Natural killer cell (primary cell): ENCODE measurements at regions not wholly inside any gene's neighbourhood (a gene's known extent, or its start where the extent isn't known, plus 50 kb on each side); places are given as distances from the start of the nearest gene placed in this dataset.

Experiments
- ATAC-seq, 3 donors: fragments of 150-1000 bp in 2 of 3; fragments of 200-7000 bp in 1 of 3; cut with Tn5 transposase; 1 replicate in 1 of 3; 2 replicates in 2 of 3; pipeline ENCODE4 v1.10.0; 2021; ENCODE audit warnings: mild to moderate bottlenecking in 2 of 3, moderate library complexity in 2 of 3
- DNase-seq, 2 donors: peaks; one replicate each; pipeline versions ENCODE4 v3.0.0 to v3.0.0-alpha.2; 2013 to 2021; ENCODE audit warnings: mixed read lengths in 1 of 2
- H3K27ac ChIP-seq: one replicate; pipeline ENCODE4 v1.5.1; 2013; ENCODE audit warnings: mild to moderate bottlenecking, low read length
- H3K27me3 ChIP-seq: one replicate; pipeline ENCODE4 v1.6.1; 2013; ENCODE audit warnings: low read length; ENCODE audit not compliant: control insufficient read depth, insufficient read depth
- H3K36me3 ChIP-seq: one replicate; pipeline ENCODE4 v1.6.1; 2013; ENCODE audit warnings: low read length; ENCODE audit not compliant: control insufficient read depth, insufficient read depth
- H3K4me1 ChIP-seq: one replicate; pipeline ENCODE4 v1.6.1; 2013; ENCODE audit warnings: low read length; ENCODE audit not compliant: control insufficient read depth, insufficient read depth
- H3K4me3 ChIP-seq: one replicate; pipeline ENCODE4 v1.5.1; 2013; ENCODE audit warnings: low read length
- H3K9me3 ChIP-seq: one replicate; pipeline ENCODE4 v1.6.1; 2013; ENCODE audit warnings: low read length; ENCODE audit not compliant: control insufficient read depth, insufficient read depth
- H3K27ac Mint-ChIP-seq, 2 donors: one replicate each; pipeline ENCODE4 v1.8.0; 2022; ENCODE audit warnings: mild to moderate bottlenecking in 2 of 2, mixed read lengths in 2 of 2, moderate library complexity in 1 of 2
- H3K27me3 Mint-ChIP-seq, 2 donors: one replicate each; pipeline ENCODE4 v1.8.0; 2022; ENCODE audit warnings: low read depth in 2 of 2, mixed read lengths in 2 of 2
- H3K36me3 Mint-ChIP-seq: one replicate; pipeline ENCODE4 v1.8.0; 2022; ENCODE audit warnings: mixed read lengths
- H3K4me1 Mint-ChIP-seq, 2 donors: one replicate each; pipeline ENCODE4 v1.8.0; 2022; ENCODE audit warnings: mixed read lengths in 2 of 2
- H3K4me3 Mint-ChIP-seq: one replicate; pipeline ENCODE4 v1.8.0; 2022; ENCODE audit warnings: mild to moderate bottlenecking, moderate library complexity, mixed read lengths
- H3K9me3 Mint-ChIP-seq, 2 donors: one replicate each; pipeline ENCODE4 v1.8.0; 2022; ENCODE audit warnings: mixed read lengths in 2 of 2
- CTCF ChIP-seq: fragments of 200-600 bp; IDR thresholded peaks from one replicate; pipeline ENCODE4 v1.8.0; 2022; ENCODE audit warnings: antibody characterized with exemption
- WGBS: methylation state at CpG from one replicate; pipeline ENCODE4 v1.1.7; 2013; ENCODE audit warnings: missing lambda C conversion rate; ENCODE audit not compliant: insufficient coverage; 5-methylcytosine and 5-hydroxymethylcytosine counted together
- intact Hi-C: fragments of 100-400 bp; cut with micrococcal nuclease; formaldehyde crosslinking; loops from one replicate; pipeline ENCODE4 v1.14.2; 2022

DNA sequence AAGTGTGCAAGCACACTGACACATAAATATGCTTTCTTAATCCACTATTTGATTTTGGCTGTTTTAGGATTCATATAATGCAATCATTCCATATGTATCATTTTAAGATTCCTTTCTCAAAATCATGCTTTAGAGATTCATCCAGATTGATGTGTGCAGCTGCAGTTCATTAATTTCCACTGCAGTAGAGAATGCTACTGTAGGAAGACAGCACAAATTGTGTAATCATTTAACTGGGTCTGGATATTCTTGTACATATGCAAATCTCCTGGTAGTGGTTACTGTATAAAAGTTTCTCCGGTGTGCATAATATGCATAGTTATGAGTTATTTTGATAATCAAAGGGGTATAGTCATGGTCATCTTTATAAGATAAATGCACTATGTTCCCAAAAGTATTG lies 502.5 kb upstream of the ACVR2A start:
- Histone ChIP-seq H3K9me3 (no peaks in the 10 kb centered on the region), H3K36me3 (no peaks in the 10 kb centered on the region), H3K4me1 (no peaks in the 10 kb centered on the region), H3K4me3 (no peak overlapping the region), H3K27me3 (no peaks in the 10 kb centered on the region), H3K27ac (no peak overlapping the region)
- H3K9me3 Mint-ChIP-seq: peaks cover 2 to 7% of the 10 kb centered on the region in 2 donors
- intact Hi-C loops: no loop called here
- no peak overlapping the region for H3K4me3 Mint-ChIP-seq
- no CpG with 5 or more reads among the region's 1 CpG for WGBS
- no peak overlapping the region for H3K27ac Mint-ChIP-seq
- no peak for TF ChIP-seq CTCF
- H3K27me3 Mint-ChIP-seq: peaks cover 0 to 7% of the 10 kb centered on the region in 2 donors
- H3K4me1 Mint-ChIP-seq: no peaks in the 10 kb centered on the region
- ATAC-seq: no peak
- H3K36me3 Mint-ChIP-seq: no peaks in the 10 kb centered on the region
- DNase-seq: no peak

DNA sequence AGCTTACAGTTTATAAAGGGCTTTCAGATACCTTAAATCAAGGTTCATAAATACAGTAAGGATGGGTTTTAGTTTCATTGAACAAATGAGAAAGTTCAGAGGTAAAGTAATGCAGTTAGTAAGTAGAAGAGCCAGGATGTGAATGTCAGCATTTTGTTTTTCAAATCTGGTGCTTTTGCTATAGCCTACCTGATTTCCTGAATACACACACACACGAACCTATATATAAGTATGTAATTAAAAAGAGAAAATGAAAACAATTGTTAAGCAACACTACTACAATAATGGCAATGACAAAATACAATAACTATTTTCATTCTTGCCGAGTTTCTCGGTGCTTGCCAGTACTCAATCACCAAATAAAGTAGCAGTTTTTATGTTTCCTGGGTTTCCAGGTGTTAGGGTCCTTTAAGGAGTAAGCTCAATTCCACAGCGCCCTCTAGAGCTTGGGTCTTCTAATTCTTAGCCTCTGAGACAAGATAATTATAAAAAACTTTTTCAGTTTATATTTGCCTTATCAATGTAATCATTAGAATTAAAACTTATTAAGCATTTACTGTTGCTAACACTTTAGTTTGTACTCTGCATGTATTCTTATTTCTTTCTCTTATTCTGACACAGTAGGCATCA lies 512.9 kb upstream of the ACVR2A start:
- Histone ChIP-seq H3K27ac (no peak overlapping the region), H3K9me3 (no peaks in the 10 kb centered on the region), H3K4me3 (no peak overlapping the region), H3K4me1 (no peaks in the 10 kb centered on the region), H3K36me3 (no peaks in the 10 kb centered on the region), H3K27me3 (no peaks in the 10 kb centered on the region)
- no peaks in the 10 kb centered on the region for H3K9me3 Mint-ChIP-seq
- H3K4me3 Mint-ChIP-seq: no peak overlapping the region
- H3K27me3 Mint-ChIP-seq: peaks cover 0 to 8% of the 10 kb centered on the region in 2 donors
- TF ChIP-seq CTCF: peak; percentile 5
- peak in 1 of 2 donors; percentile 65 for DNase-seq
- intact Hi-C loops: loop anchor here (2.0 kb wide), 1 partner anchor 249 kb away; no protein-coding TSS in a partner anchor
- WGBS: no CpG with 5 or more reads among the region's 4 CpGs
- no peak for ATAC-seq
- H3K36me3 Mint-ChIP-seq: no peaks in the 10 kb centered on the region
- H3K4me1 Mint-ChIP-seq: peaks cover 10 to 11% of the 10 kb centered on the region in 2 donors
- H3K27ac Mint-ChIP-seq: no peak overlapping the region

DNA sequence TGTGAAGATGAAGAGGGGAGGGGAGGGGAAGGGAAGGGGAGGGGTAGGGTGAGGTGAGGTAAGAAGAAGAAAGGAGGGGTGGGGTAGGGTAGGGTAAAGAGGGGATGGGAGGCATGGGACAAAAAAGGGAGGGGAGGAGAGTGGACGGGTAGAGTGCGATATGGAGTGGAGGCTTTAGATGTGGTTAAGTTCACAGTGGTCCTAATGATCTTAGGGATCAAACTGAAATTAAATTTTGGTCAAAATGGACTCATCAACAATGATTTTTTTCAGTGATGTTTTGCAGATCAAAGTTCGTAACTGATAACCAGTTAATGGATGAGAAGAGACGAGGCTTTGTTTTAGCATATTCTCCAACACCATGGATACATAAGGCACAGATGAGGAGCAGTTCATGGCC lies 513.9 kb upstream of the ACVR2A start:
- no peak overlapping the region for H3K27ac ChIP-seq
- no peaks in the 10 kb centered on the region for H3K9me3 ChIP-seq
- DNase-seq (no peak), ATAC-seq (no peak)
- Mint-ChIP-seq H3K36me3 (no peaks in the 10 kb centered on the region), H3K9me3 (no peaks in the 10 kb centered on the region), H3K4me3 (no peak overlapping the region), H3K27me3 (no peaks in the 10 kb centered on the region), H3K4me1 (peaks cover 13 to 18% of the 10 kb centered on the region in 2 donors), H3K27ac (no peak overlapping the region)
- no peaks in the 10 kb centered on the region for H3K4me1 ChIP-seq
- intact Hi-C loops: no loop called here
- no peak overlapping the region for H3K4me3 ChIP-seq
- WGBS: 92% methylated on average over 4 of the region's 4 CpGs
- TF ChIP-seq CTCF: no peak
- no peaks in the 10 kb centered on the region for H3K36me3 ChIP-seq
- H3K27me3 ChIP-seq: no peaks in the 10 kb centered on the region

DNA sequence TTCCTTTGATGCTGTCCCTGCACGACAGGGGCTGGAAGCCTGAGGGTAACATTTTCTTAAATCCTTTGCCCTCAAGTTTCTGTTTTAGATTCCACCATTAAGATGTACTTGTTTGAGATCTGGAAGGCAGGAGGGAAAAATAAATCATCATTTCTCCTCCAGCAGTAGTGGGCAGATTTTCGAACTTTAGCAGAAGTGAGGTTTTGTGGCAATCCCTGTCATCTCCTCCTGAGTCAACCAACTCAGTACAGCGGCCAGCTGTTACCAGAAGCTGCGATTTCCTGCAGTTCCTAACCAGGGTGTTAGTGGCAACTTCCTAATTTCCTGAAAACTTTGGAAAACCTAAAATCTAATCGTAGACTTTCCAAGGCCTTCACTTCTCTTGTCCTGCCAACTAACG lies 517.2 kb upstream of the ACVR2A start:
- H3K4me3 ChIP-seq: no peak overlapping the region
- Mint-ChIP-seq H3K4me3 (peak overlapping the region; percentile 47), H3K27ac (peak overlapping the region in 1 of 2 donors; percentile 70), H3K4me1 (peaks cover 19 to 20% of the 10 kb centered on the region in 2 donors), H3K27me3 (no peaks in the 10 kb centered on the region), H3K9me3 (no peaks in the 10 kb centered on the region), H3K36me3 (no peaks in the 10 kb centered on the region)
- no peaks in the 10 kb centered on the region for H3K9me3 ChIP-seq
- no peaks in the 10 kb centered on the region for H3K27me3 ChIP-seq
- no peaks in the 10 kb centered on the region for H3K36me3 ChIP-seq
- 3% methylated on average over 5 of the region's 6 CpGs for WGBS
- H3K4me1 ChIP-seq: no peaks in the 10 kb centered on the region
- no peak for TF ChIP-seq CTCF
- DNase-seq: peak in 1 of 2 donors; percentile 2
- peak in 2 of 3 donors; percentile 26 to 64 for ATAC-seq
- no peak overlapping the region for H3K27ac ChIP-seq
- intact Hi-C loops: no loop called here
